Fibroblast of the aortic adventitia (primary cell): ENCODE measurements at regions not wholly inside any gene's neighbourhood (a gene's known extent, or its start where the extent isn't known, plus 50 kb on each side); places are given as distances from the start of the nearest gene placed in this dataset.
A peak's percentile ranks its signal among the peaks of the same experiment; 100 is the strongest.

Experiments
- DNase-seq: peaks from one replicate; pipeline ENCODE4 v3.0.0-alpha.2; 2010; ENCODE audit warnings: low read depth
- H3K4me3 ChIP-seq: 2 replicates; pipeline ENCODE4 v1.5.1; 2011; ENCODE audit warnings: low read depth, mild to moderate bottlenecking, control low read depth, low read length, moderate library complexity
- TF ChIP-seq, protein P1 (sequence below): IDR thresholded peaks from 2 replicates; pipeline ENCODE4 v1.5.1; 2011; ENCODE audit warnings: mild to moderate bottlenecking, low read length, control low read depth, inconsistent platforms; ENCODE audit not compliant: insufficient read depth

DNA sequence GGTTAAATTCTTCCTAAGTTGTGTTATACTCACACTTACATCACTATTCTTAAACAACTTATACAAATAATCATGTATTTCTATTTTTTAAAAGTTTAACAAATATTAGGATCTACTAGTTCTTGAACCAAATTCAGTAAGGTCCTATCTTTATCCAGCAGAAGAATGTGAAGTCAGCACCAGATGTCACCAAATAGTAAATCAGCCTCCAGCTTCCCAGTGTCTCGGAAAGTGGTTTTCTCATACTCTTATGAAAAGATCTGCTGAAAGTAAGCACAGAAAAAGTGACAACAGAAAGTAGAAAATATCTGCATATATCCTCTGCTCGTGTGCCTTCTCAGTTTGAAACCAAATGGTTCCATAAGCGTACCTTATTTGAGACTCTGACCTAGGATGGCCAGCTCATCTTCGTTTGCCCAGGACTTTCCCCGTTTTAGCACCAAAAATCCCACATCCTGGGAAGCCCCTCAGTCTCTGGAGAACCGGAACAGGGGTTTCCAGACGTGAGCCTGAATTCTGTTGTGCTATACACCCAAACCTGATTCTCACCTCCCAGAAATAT is 98.0 kb upstream of the DCLK2 start:
- no peak for DNase-seq
- H3K4me3 ChIP-seq, result no peak overlapping the region
- TF ChIP-seq, protein P1, sequence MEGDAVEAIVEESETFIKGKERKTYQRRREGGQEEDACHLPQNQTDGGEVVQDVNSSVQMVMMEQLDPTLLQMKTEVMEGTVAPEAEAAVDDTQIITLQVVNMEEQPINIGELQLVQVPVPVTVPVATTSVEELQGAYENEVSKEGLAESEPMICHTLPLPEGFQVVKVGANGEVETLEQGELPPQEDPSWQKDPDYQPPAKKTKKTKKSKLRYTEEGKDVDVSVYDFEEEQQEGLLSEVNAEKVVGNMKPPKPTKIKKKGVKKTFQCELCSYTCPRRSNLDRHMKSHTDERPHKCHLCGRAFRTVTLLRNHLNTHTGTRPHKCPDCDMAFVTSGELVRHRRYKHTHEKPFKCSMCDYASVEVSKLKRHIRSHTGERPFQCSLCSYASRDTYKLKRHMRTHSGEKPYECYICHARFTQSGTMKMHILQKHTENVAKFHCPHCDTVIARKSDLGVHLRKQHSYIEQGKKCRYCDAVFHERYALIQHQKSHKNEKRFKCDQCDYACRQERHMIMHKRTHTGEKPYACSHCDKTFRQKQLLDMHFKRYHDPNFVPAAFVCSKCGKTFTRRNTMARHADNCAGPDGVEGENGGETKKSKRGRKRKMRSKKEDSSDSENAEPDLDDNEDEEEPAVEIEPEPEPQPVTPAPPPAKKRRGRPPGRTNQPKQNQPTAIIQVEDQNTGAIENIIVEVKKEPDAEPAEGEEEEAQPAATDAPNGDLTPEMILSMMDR, result no peak

DNA sequence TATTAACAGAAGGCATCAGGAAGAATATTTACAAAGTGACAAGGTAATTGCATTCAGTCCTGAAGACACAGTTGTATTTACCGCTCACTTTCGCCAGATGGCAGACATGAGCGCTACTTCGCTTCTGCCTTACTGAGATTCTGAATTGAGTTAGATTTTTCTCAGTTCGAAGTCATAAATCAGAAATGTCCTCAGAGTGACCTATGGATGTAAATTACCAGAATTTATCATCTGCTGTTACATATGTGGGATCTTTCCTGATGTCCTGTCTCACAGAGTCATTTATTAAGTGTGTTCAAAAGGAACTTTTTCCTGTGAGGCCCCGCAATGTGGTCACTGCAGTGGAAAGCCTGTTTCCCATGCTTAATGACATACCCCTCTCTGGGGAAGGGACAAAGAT is 97.3 kb upstream of the DCLK2 start:
- TF ChIP-seq, protein P1, result peak; percentile 82
- no peak overlapping the region for H3K4me3 ChIP-seq
- peak; percentile 74 for DNase-seq

- no peak overlapping the region for H3K4me3 ChIP-seq
- TF ChIP-seq, protein P1, result no peak
- no peak for DNase-seq
Measured at GRCh38 chr4:149983401-149983800, 94.8 kb upstream of the DCLK2 start.

- DNase-seq, result no peak
- H3K4me3 ChIP-seq, result no peak overlapping the region
- TF ChIP-seq, protein P1, result no peak
Measured at GRCh38 chr4:149983931-149984330, 94.3 kb upstream of the DCLK2 start.

DNA sequence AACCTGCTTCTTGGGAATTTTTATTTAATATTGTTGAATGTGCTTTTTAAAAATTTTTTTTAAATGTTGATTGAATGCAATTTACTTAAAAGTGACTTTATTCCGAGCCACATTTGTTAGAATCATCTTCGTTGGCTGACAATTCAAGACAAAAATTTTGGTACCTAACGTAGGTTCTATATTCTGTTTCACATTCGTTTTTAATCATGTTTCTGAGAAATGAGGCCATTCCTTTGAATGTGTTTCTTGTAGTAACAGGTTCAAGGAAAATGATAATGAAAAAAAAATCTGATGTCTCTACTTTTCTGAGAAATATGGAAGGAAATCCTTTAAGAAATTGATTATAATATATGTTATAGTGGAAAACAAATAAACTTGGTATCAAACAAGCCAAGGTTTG is 92.3 kb upstream of the DCLK2 start:
- TF ChIP-seq, protein P1, result no peak
- no peak for DNase-seq
- no peak overlapping the region for H3K4me3 ChIP-seq

- TF ChIP-seq, protein P1, result no peak
- no peak overlapping the region for H3K4me3 ChIP-seq
- no peak for DNase-seq
Measured at GRCh38 chr4:149986917-149987316, 91.3 kb upstream of the DCLK2 start.
